Ovary (tissue), 3 donors: ENCODE measurements at regions not wholly inside any gene's neighbourhood (a gene's known extent, or its start where the extent isn't known, plus 50 kb on each side); places are given as distances from the start of the nearest gene placed in this dataset.

Source experiments
- CTCF ChIP-seq, 3 donors: fragments of 450-650 bp in 2 of 3; fragments of 200-600 bp in 1 of 3; IDR thresholded peaks; one replicate each; pipeline versions ENCODE4 v1.5.1 to v1.8.0; 2016 to 2022; ENCODE audit warnings: antibody characterized with exemption in 3 of 3, mild to moderate bottlenecking in 1 of 3
- EP300 ChIP-seq: sonication (generic); formaldehyde crosslinking; IDR thresholded peaks from one replicate; pipeline ENCODE4 v1.6.1; 2017; ENCODE audit warnings: antibody characterized with exemption
- POLR2A ChIP-seq: fragments of 450-650 bp; IDR thresholded peaks from one replicate; pipeline ENCODE4 v1.6.1; 2017; ENCODE audit warnings: antibody characterized with exemption, mild to moderate bottlenecking, moderate library complexity
- donor health status: DM: no; HTN: no; CAD: no.

DNA sequence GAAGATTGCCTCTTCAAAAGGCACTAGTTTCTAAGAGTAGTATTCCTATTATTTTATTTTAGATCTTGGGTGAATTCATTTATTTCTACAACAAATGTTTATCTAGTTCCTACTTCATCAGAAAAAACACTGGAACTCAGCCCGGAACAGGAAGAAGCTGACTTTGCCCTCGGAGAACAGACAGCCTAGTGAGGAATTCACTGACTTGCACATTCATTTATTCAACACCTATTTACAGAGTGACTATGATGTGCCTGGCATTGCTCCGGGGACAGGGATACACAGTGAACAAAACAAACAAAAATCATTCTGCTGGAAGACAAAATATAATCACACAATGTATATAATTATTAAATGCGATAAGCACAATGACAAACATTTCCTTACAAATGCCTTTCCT, 54.4 kb upstream of the SDK1 start:
- TF ChIP-seq CTCF (IDR thresholded peaks at IDR 0.05) (no peak), POLR2A (no peak), EP300 (no peak)
